ENCODE measurements at regions not wholly inside any gene's neighbourhood (a gene's known extent, or its start where the extent isn't known, plus 50 kb on each side); places are given as distances from the start of the nearest gene placed in this dataset.
"Not testable (repeated sequence)": the region's sequence is repeated elsewhere in the genome, so short reads cannot be mapped to it uniquely, and the experiment has no call there.

DNA sequence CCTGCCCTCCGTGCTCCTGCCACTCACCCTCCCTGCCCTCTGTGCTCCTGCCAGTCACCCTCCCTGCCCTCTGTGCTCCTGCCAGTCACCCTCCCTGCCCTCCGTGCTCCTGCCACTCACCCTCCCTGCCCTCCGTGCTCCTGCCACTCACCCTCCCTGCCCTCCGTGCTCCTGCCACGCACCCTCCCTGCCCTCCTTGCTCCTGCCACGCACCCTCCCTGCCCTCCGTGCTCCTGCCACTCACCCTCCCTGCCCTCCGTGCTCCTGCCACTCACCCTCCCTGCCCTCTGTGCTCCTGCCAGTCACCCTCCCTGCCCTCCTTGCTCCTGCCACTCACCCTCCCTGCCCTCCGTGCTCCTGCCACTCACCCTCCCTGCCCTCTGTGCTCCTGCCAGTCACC is 145.4 kb upstream of the ZNF469 start:
- not testable (repeated sequence) for H3K4me3 Mint-ChIP-seq; H3K27ac Mint-ChIP-seq; H3K4me1 ChIP-seq (ENCODE audit: control insufficient read depth, insufficient read depth, low read length); H3K36me3 ChIP-seq (ENCODE audit: control insufficient read depth, insufficient read depth, low read length); H3K9me3 Mint-ChIP-seq; H3K4me3 ChIP-seq (ENCODE audit: low read length); H3K9me3 ChIP-seq (ENCODE audit: control insufficient read depth, low read length); H3K4me1 Mint-ChIP-seq; DNase-seq; H3K36me3 Mint-ChIP-seq (ENCODE audit: low read depth); H3K27ac ChIP-seq (ENCODE audit: low read depth, low read length); H3K9ac ChIP-seq (ENCODE audit: extremely low read depth, low read length, poor library complexity, severe bottlenecking); H3K27me3 Mint-ChIP-seq (ENCODE audit: insufficient read depth); H3K27me3 ChIP-seq (ENCODE audit: control insufficient read depth, insufficient read depth, low read length, poor library complexity, severe bottlenecking)
- WGBS, 2 experiments (ENCODE audit: insufficient coverage in 1 of 2, insufficient read length in 1 of 2): 79% methylated on average over 7 of the region's 9 CpGs; no CpG with 5 or more reads in 1 of the 2 experiments

DNA sequence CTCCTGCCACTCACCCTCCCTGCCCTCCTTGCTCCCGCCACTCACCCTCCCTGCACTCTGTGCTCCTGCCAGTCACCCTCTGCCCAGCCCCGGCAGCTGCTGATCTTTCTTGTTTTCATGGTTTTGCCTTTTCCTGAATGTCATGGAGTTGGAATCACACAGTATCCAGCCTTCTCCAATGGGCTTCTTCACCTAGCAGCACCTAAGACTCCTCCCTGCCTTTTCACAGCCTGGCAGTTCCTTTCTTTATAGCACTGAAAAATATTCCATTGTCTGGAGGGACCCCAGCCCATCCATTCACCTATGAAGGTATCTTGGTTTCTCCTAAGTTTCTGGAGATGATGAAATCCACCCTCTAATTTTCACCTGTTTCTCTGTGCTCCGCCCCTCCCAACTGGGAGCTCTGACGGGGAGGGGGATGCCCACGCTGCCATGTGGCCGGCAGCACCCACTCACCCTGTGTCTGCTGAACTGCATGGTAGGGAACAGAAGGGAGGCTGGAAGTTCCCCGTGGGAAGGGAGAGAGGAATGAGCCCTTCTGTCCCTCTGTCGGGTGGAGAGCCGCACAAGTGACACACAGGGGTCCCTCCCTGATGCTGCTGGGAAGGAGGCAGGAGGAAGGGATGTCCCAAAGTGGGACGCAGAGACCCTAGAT is 144.9 kb upstream of the ZNF469 start:
- not testable (repeated sequence) for H3K9ac ChIP-seq (ENCODE audit: extremely low read depth, low read length, poor library complexity, severe bottlenecking); H3K4me1 Mint-ChIP-seq; H3K36me3 ChIP-seq (ENCODE audit: control insufficient read depth, insufficient read depth, low read length); DNase-seq; H3K4me3 ChIP-seq (ENCODE audit: low read length); H3K9me3 ChIP-seq (ENCODE audit: control insufficient read depth, low read length); H3K27me3 Mint-ChIP-seq (ENCODE audit: insufficient read depth); H3K4me1 ChIP-seq (ENCODE audit: control insufficient read depth, insufficient read depth, low read length); H3K27ac Mint-ChIP-seq; H3K4me3 Mint-ChIP-seq; H3K9me3 Mint-ChIP-seq; H3K27ac ChIP-seq (ENCODE audit: low read depth, low read length); H3K27me3 ChIP-seq (ENCODE audit: control insufficient read depth, insufficient read depth, low read length, poor library complexity, severe bottlenecking); H3K36me3 Mint-ChIP-seq (ENCODE audit: low read depth)
- 92 to 96% methylated on average over 3 to 6 of the region's 10 CpGs for WGBS, 2 experiments (ENCODE audit: insufficient coverage in 1 of 2, insufficient read length in 1 of 2)

GRCh38 chr16:88238732-88239274 is 144.0 kb upstream of the ZNF469 start:
- H3K9me3 Mint-ChIP-seq; H3K9ac ChIP-seq (ENCODE audit: extremely low read depth, low read length, poor library complexity, severe bottlenecking); H3K4me3 Mint-ChIP-seq; H3K4me3 ChIP-seq (ENCODE audit: low read length); DNase-seq; H3K4me1 ChIP-seq (ENCODE audit: control insufficient read depth, insufficient read depth, low read length); H3K9me3 ChIP-seq (ENCODE audit: control insufficient read depth, low read length); H3K27me3 Mint-ChIP-seq (ENCODE audit: insufficient read depth); H3K4me1 Mint-ChIP-seq; H3K36me3 ChIP-seq (ENCODE audit: control insufficient read depth, insufficient read depth, low read length); H3K27me3 ChIP-seq (ENCODE audit: control insufficient read depth, insufficient read depth, low read length, poor library complexity, severe bottlenecking); H3K27ac ChIP-seq (ENCODE audit: low read depth, low read length); H3K36me3 Mint-ChIP-seq (ENCODE audit: low read depth); H3K27ac Mint-ChIP-seq: not testable (repeated sequence)
- WGBS, 2 experiments (ENCODE audit: insufficient coverage in 1 of 2, insufficient read length in 1 of 2): 90% methylated on average over 4 of the region's 8 CpGs; no CpG with 5 or more reads in 1 of the 2 experiments

DNA sequence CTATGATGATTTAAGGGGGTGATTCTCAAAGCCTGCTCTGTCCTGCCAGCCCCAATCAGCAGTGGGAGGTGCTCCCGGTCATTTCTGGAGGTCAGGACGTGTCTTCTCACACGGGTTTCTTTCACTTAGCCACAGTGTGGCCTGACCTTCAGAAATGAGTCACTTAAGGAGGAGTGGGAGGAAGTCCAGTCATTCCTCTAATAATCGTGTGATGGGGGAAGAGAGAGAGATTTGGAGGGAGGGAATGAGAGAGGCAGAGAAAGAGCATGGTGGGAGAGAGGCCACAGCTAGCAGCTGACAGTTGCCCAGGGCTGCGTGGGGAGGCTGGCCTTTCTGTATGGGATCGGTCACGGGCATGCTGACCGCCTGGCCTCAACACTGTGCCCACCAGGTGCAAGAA is 142.6 kb upstream of the ZNF469 start:
- WGBS, 2 experiments (ENCODE audit: insufficient coverage in 1 of 2, insufficient read length in 1 of 2): 68 to 79% methylated on average over 2 to 4 of the region's 8 CpGs
- not testable (repeated sequence) for H3K4me3 Mint-ChIP-seq; DNase-seq; H3K27me3 Mint-ChIP-seq (ENCODE audit: insufficient read depth); H3K36me3 Mint-ChIP-seq (ENCODE audit: low read depth); H3K36me3 ChIP-seq (ENCODE audit: control insufficient read depth, insufficient read depth, low read length); H3K9ac ChIP-seq (ENCODE audit: extremely low read depth, low read length, poor library complexity, severe bottlenecking); H3K4me3 ChIP-seq (ENCODE audit: low read length); H3K27ac Mint-ChIP-seq; H3K27me3 ChIP-seq (ENCODE audit: control insufficient read depth, insufficient read depth, low read length, poor library complexity, severe bottlenecking); H3K4me1 ChIP-seq (ENCODE audit: control insufficient read depth, insufficient read depth, low read length); H3K27ac ChIP-seq (ENCODE audit: low read depth, low read length); H3K9me3 ChIP-seq (ENCODE audit: control insufficient read depth, low read length); H3K4me1 Mint-ChIP-seq; H3K9me3 Mint-ChIP-seq

DNA sequence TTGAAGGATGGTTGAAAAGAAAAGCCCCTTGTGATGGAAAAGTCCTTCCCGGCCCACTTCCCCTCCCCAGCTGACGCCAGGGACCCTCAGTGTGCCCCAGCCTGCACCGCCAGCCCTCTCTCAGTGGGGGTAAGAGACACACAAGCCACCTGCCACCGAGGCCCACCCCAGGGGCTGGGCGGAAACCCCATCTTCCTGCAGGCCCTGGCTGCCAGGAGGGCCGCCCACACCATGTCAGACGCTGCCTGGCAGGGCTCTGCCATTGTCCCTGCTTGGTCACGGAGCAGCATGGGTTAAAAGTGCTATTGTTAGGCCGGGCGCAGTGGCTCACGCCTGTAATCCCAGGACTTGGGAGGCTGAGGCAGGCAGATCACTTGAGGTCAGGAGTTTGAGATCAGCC is 142.0 kb upstream of the ZNF469 start:
- H3K4me3 ChIP-seq (ENCODE audit: low read length); H3K36me3 Mint-ChIP-seq (ENCODE audit: low read depth); H3K27ac Mint-ChIP-seq; H3K9me3 ChIP-seq (ENCODE audit: control insufficient read depth, low read length); H3K9ac ChIP-seq (ENCODE audit: extremely low read depth, low read length, poor library complexity, severe bottlenecking); H3K27me3 Mint-ChIP-seq (ENCODE audit: insufficient read depth); H3K27ac ChIP-seq (ENCODE audit: low read depth, low read length); H3K27me3 ChIP-seq (ENCODE audit: control insufficient read depth, insufficient read depth, low read length, poor library complexity, severe bottlenecking); H3K36me3 ChIP-seq (ENCODE audit: control insufficient read depth, insufficient read depth, low read length); DNase-seq; H3K9me3 Mint-ChIP-seq; H3K4me3 Mint-ChIP-seq; H3K4me1 Mint-ChIP-seq; H3K4me1 ChIP-seq (ENCODE audit: control insufficient read depth, insufficient read depth, low read length): not testable (repeated sequence)
- WGBS, 2 experiments (ENCODE audit: insufficient coverage in 1 of 2, insufficient read length in 1 of 2): 73 to 80% methylated on average over 5 to 11 of the region's 11 CpGs
